ENCODE measurements at regions not wholly inside any gene's neighbourhood (a gene's known extent, or its start where the extent isn't known, plus 50 kb on each side); places are given as distances from the start of the nearest gene placed in this dataset.

DNA sequence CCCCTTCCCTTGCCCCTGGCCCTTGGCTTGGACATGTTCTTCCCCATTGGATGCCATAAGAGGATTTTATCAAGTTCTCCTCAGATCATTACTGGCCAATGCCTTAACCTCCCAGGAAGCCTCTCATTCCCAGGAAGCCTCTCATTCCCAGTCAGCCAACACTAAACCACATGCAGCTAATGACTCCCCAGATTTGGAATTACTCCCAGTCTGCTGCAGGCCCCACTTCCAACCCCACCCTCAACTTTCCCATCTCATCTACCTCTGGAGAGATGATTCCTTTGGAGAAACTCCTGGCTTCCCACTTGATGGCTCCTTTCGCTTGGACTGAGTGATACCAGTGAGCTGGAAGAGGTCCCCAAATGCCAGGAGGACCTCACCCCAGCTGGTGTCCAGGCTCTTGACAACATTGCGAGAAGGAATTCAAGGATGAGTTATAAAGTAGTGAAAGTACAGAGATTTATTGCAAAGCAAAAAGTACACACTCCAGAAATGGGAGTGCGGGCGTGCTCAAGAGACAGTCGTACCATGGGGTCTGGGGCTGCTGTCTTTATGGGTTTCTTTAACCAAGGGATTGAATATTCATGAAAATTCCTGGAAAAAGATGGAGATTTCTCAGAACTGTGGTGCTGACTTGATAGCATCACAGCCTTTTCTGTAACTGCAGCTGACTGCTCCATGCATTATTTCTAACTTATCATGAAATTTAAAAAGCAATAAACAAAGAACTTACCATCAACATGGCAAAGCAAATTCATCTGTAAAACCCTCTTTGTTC, 117.2 kb upstream of the ADCY1 start:
- no peak for DNase-seq

DNA sequence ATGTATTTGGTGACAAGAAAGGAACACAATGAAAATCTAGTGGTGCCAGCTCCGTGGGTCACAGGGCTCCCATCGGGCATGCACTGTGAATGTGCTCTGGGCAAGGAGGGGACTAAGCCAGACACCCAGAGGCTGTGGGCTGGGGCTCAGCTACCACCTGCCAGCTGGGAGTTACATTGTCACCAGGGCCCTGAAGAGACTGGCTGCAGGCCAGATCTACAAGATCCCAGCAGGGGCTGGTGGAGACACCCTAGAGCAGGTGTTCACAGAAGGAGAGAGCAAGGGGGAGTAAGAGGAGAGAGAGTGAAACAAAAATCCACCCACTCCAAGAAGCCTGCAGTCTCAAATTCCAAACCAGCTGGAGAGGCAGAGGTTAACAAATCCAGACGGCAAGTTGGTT, 116.6 kb upstream of the ADCY1 start:
- no peak for DNase-seq

DNA sequence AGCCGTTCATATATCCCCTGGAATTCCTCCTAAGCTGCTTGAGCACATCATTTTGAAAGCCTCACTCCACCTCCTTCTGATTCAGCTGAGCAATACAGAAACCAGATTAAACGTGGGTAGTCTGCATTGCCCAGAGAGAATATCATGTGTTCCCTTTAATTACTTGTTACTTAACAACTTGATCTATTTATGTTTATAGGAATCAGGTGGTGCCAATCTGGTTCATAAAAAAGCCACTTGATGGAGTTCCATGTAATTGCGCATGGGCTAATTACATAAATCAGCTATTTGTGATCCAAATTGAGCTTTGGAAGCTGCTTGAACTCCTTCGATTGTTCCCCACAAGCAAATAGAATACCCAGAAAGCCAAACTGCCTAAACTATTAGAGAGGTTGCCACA, 114.7 kb upstream of the ADCY1 start:
- no peak for DNase-seq

DNA sequence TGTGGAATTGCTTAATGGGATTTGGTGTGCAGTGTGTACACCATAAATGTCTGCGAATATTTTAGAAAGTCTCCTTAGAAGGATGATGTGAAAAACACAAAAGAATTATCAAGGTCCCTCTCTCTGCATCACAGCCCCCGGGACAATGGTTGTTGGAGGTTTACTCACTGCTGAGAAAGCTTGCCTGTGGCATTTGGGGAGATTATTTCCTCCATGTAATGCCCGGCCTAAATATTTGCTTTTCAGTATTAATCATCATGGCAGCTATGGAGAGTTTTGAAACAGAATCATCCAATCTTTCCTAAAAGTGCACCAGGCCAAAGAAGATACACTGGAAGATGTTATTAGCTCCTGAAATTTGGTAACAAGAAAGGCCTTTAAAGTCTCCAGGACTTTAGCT, 113.8 kb upstream of the ADCY1 start:
- DNase-seq = no peak

DNA sequence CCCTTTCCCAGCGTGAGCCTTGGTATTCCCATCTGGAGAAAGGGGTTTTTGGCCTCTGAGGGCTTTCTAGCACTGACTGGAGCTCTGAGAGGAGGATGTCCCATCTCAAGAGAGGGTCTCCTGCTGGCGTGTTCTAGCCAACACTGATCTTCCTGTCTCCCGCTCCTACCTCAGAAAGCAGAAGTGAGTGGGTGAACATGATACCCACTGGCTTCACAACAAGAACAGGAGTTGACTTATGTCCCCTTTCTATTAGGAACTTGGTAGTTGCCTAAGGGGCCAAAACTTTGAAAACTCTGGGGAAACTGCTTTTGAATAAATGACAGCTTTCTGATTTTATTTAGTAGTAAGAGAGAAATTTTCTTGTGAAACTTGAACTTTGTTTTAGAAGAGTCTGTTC, 113.1 kb upstream of the ADCY1 start:
- no peak for DNase-seq

DNA sequence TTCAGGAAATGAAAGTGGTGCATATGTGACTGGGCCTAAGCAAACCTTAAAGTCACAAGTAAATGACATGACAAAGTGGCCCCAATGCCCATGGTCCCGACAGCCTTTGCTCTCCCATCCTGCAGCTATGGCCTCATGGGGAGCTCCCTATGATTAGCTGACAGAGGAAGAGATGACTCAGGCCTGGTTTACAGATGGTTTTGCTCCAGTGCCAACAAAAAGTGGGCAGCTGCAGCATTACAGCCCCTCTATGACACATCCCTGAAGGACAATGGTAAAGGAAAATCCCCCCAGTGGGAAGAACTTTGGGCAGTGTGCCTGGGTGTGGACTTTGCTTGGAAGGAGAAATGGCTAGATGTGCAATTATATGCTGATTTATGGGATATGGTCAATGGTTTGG, 105.1 kb upstream of the ADCY1 start:
- no peak for DNase-seq

DNA sequence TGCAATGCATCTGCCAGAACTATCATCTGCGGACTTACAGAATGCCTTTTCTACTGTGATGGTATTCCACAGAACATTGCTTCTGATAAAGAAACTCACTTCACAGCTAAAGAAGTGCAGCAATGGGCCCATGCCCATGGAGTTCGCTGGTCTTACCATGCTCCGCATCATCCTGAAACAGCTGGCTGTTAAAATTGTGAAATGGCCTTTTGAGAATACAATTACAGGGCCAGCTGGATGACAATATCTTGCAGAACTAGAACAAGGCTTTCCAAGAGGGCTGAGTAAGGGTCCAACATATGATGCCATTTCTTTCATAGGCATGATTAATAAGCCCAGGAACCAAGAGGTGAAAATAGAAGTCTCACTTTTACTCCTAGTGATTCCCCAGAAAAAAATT, 104.1 kb upstream of the ADCY1 start:
- DNase-seq = no peak

DNA sequence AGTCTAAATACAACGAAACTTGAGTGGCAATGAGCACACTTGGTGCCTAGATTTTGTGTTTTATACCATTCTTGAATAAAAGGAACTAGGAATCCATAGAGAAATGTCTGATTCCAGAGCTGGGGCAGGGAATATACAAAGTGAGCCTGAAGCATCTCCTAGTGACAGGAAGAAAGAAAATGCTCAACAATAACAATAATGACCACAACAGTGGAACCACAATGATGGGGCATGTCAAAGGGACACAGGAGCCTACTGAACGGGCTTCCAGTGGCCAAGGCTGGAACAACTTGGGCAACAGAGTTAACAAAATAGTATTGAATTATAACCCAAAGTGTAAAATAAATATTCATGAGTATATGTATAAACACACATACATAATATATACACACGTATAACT, 94.4 kb upstream of the ADCY1 start:
- no peak for DNase-seq

DNA sequence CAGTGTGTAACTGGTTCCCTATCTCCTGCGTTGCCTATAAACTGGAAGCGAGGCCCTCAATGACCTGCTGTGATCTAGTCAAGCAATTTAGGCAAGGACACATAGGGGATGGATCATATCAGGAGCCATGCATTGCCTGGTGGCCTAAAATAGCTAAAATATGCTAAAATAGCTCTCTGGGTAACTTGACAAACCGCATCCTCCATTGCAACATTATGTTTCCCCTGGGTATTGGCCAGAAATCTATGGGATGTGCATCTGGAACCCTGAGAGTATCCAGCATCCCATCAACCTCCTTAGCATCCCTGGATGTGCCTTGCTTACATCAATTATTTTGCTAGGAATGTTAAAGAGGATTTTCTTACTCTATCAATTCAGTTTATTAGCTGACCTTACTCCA, 91.7 kb upstream of the ADCY1 start:
- no peak for DNase-seq

DNA sequence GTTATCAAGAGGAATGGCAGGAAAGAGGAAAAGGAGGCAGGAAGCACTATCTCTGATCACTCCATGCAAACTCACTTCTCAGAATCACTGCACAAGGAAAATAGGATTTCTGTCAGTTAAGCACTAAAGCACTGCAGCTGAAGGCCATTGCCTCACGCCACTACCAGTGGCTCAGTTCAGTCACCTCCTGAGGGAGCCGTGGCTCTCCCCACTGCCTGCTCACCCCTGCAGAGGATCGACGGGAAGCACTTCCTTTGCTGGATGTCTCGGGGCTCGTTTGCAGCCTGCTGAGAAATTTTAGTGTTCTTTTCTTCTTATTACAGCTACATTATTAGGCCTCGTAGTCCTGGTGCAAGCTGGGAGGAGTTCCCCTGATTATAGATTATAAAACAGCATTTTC, 90.1 kb upstream of the ADCY1 start:
- no peak for DNase-seq

DNA sequence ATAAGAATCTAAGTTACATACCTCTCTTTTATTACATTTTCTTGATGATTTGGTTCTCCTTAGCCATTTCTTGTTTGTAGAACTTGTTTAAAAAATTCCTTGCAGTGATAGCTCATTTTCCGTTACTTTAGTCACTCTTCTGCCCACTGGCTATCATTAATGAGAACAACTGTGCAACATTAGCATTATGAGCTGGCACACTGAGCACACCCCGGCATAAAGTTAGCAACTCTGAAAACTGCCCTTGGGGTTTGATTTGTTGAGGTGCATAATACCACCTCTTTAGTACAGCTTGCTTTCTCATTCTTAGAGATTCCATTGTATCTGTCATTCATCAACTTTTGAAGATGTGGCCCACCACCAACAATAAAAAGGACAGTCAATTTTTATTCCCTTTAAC, 87.6 kb upstream of the ADCY1 start:
- no peak for DNase-seq

DNA sequence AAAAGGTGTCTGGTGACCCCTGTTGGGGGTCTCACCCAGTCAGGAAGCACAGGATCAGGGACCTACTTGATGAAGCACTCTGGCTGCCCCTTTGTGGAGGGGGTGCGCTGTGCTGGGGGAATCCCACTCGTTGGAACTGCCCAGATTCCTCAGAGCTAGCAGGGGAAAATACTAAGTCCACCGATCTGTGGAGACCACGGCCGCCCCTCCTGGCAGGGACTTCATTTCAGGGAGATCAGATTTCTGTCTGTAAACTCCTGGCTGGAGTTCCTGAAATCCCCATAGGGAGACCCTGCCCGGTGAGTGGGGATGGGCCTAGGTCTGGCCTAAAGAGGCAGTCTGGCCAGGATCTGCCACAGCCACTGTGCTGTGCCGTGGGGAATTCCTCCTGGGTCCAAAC, 79.3 kb upstream of the ADCY1 start:
- DNase-seq = no peak

DNA sequence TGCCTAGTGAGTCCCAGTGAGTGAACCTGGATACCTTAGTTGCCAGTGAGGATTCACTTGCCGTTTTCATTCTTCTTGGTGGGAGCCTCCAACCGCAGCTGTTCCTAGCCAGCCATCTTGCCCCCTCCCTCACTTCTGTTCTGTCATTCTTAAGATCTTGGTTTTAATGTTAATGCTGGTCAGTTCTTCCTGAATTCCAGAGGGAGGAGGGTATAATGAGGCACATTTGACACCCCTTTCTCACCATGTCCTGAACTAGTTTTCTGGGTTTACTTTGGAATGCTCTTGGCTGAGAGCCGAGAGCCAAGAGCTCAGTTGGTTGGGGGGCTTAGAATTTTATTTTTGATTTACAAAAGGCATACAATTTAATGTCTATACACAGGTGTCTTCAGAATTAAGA, 78.5 kb upstream of the ADCY1 start:
- no peak for DNase-seq

DNA sequence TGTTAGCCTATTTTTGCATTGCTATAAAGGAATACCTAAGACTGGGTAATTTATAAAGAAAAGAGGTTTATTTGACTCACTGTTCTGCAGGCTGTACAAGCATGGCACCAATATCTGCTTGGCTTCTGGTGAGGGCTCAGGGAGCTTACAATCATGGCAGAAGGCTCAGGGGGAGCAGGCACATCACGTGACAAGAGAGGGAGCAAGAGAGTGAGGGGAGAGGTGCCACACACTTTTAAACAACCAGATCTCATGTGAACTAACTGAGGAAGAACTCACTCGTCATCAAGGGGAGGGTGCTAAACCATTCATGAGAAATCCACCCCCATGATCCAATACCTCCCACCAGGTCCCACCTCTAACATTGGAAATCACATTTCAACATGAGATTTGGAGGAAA, 73.9 kb upstream of the ADCY1 start:
- no peak for DNase-seq

DNA sequence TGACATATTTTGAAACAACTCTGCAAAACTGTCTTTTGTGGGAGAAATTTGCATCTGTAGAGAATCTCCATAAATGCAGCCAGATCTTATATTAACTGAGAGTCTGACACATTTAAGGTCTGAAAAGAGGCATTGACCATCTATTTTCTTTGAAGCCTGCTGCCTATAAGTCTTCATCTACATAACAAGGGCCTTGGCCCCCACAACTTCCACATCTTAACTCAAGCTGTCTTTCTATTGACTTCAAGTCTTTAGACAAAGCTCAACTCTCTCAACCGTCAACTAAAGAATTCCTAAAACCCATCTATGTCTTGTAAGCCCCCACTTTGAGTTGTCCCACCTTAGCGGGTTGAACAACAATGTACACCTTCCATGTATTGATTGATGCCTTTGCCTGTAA, 72.4 kb upstream of the ADCY1 start:
- DNase-seq = no peak

DNA sequence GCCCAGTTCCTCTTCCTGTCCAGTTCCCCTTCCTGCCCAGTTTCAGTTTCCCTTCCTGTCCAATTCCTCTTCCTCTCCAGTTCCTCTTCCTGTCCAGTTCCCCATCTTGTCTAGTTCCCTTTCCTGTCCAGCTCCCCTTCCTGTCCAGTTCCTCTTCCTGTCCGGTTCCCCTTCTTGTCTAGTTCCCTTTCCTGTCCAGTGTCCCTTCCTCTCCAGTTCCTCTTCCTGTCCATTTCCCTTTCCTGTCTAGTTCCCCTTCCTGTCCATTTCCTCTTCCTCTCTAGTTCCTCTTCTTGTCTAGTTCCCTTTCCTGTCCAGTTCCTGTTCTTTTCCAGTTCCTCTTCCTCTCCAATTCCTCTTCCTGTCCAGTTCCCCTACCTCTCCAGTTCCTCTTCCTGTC, 68.1 kb upstream of the ADCY1 start:
- DNase-seq = no peak

DNA sequence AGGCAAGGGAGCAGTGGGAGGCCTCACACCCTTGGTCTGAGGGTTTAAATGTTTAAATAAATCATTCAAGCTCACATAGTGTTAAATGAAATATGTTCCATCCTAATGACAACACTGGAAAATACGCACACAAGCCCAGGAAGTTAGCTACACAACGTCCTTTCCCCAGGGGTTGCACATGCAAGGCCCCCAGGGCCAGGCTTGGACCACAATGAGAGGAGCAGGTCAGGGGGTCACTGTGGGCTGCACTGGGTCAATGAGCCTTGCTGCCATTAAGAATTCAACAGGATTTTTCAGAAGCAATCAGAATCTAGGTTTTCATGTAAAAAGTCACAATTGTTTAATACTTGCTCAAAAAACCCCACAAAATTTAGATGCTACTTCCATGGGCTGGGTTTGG, 64.9 kb upstream of the ADCY1 start:
- no peak for DNase-seq

DNA sequence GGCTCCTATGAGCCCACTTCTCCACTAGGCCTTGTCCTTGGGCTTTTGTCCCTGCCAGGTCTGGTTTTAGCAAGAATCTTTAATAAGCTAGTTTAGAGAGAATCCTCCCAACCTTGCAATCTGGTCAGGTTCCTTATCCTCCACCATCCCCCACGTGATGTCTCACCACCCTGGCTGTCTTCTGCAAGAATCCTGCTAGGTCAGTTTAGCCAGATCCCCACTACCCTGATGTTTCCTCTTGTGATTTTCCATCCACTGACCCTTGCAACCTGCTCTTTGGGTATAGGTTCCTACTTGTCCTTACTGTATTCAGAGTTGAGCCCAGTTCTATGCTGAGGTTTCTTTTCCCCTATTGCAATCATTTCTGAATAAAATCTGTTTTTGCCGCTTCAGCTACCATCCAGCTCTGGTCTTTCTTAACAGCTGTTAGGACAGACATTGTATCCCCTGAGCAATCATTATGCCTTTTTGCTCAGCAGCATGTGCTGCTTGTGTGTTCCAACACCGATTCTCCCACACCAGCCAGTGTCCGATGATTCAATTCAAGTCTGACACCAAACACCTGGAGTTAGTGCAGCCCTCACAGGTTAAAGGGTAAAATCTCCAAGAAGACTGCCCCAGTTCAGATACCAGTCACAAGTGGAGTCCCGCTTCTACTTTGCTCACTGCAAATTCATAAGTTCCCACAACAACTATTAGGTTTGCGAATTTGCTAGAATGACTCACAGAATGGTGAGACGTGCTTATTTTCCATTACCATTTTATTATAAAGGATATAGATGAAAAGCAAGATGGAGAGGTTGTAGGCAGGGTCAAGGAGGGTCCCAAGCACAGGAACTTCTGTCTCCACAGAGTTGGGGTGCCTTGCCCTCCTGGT, 62.2 kb upstream of the ADCY1 start:
- no peak for DNase-seq

DNA sequence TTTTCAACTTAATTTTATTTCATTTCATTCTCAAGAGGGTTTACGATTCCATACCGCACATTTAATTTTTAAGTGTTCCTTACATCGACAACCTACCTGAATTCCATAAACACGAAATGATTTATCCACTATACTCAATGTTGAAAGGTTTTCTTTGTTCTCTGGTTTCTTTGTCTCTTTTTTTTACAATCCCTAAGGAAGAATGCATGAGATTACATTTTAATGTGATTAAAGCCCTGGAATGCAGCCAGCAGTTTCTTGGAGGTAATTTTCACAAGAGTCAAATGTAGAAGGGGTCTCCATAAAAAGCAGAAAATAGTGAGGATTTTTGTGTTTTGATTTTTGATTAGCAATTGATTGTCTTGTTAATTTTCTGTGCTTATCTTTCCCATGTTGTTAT, 59.2 kb upstream of the ADCY1 start:
- DNase-seq = no peak

DNA sequence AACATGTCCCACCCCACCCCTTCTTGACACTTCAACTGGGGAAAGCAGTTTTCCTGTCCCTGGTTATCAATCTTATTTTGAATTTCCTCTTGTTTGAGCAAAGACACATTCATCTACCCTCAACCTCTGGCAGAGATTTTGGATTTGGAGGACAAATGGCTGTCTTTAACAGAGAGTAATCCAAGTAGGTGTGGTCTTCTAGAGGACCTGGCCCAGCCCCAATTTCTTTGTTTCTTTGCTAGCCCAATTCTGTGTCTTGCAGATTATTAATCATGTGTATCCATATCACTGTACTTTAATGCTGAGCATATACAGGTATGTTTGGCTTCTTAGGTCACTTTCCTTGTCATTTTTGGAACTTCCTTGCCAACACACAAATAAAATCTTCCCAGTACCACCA, 58.8 kb upstream of the ADCY1 start:
- no peak for DNase-seq
